ENCODE measurements at regions not wholly inside any gene's neighbourhood (a gene's known extent, or its start where the extent isn't known, plus 50 kb on each side); places are given as distances from the start of the nearest gene placed in this dataset.

DNA sequence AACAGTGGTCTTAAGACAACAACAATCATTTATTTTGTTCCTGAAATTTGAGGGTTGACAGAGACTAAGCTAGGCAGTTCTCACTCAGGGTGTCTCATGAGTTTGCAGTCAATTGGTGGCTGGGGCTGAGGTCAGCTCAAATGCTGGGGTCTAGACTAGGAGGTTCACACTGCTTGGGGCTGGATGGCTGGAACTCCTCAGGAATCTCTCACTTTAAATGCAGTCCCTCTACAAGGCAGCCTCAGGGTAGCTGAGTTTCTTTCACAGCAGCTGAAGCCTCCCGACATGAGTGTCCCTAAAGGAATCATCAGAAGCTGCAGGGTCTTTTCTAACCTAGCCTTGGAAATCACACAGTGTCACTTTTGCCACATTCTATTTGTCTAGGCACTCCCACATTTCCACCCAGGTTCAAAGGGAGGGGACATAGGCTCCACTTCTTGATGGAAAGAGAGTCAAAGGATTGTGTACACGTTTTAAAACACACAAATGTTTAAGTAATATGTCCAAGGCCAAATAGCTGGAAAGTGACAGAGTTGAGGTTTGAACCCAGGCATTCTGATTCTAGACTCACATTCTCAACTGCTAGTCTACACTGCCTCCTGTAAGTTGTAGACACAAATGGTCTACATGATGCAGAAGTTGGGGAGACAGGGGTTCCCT, 133.8 kb downstream of the ZFP36L2 start (continued):
- TF ChIP-seq, protein P1, sequence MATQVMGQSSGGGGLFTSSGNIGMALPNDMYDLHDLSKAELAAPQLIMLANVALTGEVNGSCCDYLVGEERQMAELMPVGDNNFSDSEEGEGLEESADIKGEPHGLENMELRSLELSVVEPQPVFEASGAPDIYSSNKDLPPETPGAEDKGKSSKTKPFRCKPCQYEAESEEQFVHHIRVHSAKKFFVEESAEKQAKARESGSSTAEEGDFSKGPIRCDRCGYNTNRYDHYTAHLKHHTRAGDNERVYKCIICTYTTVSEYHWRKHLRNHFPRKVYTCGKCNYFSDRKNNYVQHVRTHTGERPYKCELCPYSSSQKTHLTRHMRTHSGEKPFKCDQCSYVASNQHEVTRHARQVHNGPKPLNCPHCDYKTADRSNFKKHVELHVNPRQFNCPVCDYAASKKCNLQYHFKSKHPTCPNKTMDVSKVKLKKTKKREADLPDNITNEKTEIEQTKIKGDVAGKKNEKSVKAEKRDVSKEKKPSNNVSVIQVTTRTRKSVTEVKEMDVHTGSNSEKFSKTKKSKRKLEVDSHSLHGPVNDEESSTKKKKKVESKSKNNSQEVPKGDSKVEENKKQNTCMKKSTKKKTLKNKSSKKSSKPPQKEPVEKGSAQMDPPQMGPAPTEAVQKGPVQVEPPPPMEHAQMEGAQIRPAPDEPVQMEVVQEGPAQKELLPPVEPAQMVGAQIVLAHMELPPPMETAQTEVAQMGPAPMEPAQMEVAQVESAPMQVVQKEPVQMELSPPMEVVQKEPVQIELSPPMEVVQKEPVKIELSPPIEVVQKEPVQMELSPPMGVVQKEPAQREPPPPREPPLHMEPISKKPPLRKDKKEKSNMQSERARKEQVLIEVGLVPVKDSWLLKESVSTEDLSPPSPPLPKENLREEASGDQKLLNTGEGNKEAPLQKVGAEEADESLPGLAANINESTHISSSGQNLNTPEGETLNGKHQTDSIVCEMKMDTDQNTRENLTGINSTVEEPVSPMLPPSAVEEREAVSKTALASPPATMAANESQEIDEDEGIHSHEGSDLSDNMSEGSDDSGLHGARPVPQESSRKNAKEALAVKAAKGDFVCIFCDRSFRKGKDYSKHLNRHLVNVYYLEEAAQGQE (IDR thresholded peaks at IDR 0.05; ENCODE audit: unreplicated experiment), result no peak
- no peak for TF ChIP-seq STAT1 (IDR thresholded peaks at IDR 0.05; ENCODE audit: unreplicated experiment)
- TF ChIP-seq NANOG (IDR thresholded peaks at IDR 0.05; ENCODE audit: borderline replicate concordance), result no peak

DNA sequence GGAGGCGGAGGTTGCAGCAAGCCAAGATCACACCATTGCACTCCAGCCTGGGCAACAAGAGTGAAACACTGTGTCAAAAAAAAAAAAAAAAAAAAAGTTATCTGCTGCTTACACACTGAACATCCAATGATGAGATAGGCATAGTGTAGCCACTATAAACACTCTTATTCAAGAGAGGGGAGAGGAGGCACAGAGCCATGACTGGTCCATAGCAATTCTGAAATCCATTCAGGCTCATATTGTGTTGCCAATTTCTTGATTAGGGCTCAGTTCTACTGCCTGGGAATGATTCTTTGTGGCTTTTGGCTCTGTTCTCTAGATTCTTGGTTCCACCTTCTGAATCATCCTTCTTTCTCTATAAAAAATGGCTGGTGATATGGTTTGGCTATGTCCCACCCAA, 136.1 kb downstream of the ZFP36L2 start:
- no peak overlapping the region for H3K4me2 ChIP-seq
- no peak overlapping the region for H3K4me3 ChIP-seq
- no peaks in the 10 kb centered on the region for H3K36me3 ChIP-seq (ENCODE audit: insufficient read depth)
- no peaks in the 10 kb centered on the region for H3F3A ChIP-seq (replicated peaks; ENCODE audit: low read depth)
- ATAC-seq (no peak), DNase-seq (ENCODE audit: low spot score) (no peak)
- Mint-ChIP-seq H3K27ac (no peak overlapping the region), H3K9me3 (peaks cover 24% of the 10 kb centered on the region), H3K36me3 (ENCODE audit: low read depth) (peaks cover 6% of the 10 kb centered on the region; the same call in 2 of the 3 replicates), H3K4me3 (no peak overlapping the region), H3K4me1 (peaks cover 12% of the 10 kb centered on the region), H3K27me3 (ENCODE audit: insufficient read depth, low read depth, poor library complexity) (peaks cover 6% of the 10 kb centered on the region)
- H3K27me3 ChIP-seq (ENCODE audit: insufficient read depth), result no peaks in the 10 kb centered on the region
- 0 out of 2 replicates have a peak, but pooled peaks cover 8% of the 10 kb centered on the region for H3K9me2 ChIP-seq (ENCODE audit: insufficient read depth)
- H3K27ac ChIP-seq (ENCODE audit: low read depth), result no peak overlapping the region
- H3K79me2 ChIP-seq (replicated peaks; ENCODE audit: insufficient read depth), result no peaks in the 10 kb centered on the region
- no peaks in the 10 kb centered on the region for H4K20me1 ChIP-seq (replicated peaks; ENCODE audit: insufficient read depth)
- H3K4me1 ChIP-seq (ENCODE audit: insufficient read depth), result no peaks in the 10 kb centered on the region
- H2AFZ ChIP-seq, result no peak overlapping the region
- TF ChIP-seq STAT1 (IDR thresholded peaks at IDR 0.05; ENCODE audit: unreplicated experiment) (no peak), EZH2 (IDR thresholded peaks at IDR 0.05; ENCODE audit: low read depth, unreplicated experiment) (no peak), NANOG (IDR thresholded peaks at IDR 0.05; ENCODE audit: borderline replicate concordance) (no peak), CREB1 (CRISPR knock-in tag; IDR thresholded peaks at IDR 0.05; ENCODE audit: low read depth) (no peak), ZNF331 (CRISPR knock-in tag; IDR thresholded peaks at IDR 0.05; ENCODE audit: low read depth) (no peak), ZNF114 (CRISPR knock-in tag; IDR thresholded peaks at IDR 0.05) (no peak), POLR2AphosphoS5 (IDR thresholded peaks at IDR 0.05; ENCODE audit: low read depth) (no peak)
- TF ChIP-seq, protein P2, sequence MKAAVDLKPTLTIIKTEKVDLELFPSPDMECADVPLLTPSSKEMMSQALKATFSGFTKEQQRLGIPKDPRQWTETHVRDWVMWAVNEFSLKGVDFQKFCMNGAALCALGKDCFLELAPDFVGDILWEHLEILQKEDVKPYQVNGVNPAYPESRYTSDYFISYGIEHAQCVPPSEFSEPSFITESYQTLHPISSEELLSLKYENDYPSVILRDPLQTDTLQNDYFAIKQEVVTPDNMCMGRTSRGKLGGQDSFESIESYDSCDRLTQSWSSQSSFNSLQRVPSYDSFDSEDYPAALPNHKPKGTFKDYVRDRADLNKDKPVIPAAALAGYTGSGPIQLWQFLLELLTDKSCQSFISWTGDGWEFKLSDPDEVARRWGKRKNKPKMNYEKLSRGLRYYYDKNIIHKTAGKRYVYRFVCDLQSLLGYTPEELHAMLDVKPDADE (IDR thresholded peaks at IDR 0.05), result no peak
- TF ChIP-seq, protein P3, sequence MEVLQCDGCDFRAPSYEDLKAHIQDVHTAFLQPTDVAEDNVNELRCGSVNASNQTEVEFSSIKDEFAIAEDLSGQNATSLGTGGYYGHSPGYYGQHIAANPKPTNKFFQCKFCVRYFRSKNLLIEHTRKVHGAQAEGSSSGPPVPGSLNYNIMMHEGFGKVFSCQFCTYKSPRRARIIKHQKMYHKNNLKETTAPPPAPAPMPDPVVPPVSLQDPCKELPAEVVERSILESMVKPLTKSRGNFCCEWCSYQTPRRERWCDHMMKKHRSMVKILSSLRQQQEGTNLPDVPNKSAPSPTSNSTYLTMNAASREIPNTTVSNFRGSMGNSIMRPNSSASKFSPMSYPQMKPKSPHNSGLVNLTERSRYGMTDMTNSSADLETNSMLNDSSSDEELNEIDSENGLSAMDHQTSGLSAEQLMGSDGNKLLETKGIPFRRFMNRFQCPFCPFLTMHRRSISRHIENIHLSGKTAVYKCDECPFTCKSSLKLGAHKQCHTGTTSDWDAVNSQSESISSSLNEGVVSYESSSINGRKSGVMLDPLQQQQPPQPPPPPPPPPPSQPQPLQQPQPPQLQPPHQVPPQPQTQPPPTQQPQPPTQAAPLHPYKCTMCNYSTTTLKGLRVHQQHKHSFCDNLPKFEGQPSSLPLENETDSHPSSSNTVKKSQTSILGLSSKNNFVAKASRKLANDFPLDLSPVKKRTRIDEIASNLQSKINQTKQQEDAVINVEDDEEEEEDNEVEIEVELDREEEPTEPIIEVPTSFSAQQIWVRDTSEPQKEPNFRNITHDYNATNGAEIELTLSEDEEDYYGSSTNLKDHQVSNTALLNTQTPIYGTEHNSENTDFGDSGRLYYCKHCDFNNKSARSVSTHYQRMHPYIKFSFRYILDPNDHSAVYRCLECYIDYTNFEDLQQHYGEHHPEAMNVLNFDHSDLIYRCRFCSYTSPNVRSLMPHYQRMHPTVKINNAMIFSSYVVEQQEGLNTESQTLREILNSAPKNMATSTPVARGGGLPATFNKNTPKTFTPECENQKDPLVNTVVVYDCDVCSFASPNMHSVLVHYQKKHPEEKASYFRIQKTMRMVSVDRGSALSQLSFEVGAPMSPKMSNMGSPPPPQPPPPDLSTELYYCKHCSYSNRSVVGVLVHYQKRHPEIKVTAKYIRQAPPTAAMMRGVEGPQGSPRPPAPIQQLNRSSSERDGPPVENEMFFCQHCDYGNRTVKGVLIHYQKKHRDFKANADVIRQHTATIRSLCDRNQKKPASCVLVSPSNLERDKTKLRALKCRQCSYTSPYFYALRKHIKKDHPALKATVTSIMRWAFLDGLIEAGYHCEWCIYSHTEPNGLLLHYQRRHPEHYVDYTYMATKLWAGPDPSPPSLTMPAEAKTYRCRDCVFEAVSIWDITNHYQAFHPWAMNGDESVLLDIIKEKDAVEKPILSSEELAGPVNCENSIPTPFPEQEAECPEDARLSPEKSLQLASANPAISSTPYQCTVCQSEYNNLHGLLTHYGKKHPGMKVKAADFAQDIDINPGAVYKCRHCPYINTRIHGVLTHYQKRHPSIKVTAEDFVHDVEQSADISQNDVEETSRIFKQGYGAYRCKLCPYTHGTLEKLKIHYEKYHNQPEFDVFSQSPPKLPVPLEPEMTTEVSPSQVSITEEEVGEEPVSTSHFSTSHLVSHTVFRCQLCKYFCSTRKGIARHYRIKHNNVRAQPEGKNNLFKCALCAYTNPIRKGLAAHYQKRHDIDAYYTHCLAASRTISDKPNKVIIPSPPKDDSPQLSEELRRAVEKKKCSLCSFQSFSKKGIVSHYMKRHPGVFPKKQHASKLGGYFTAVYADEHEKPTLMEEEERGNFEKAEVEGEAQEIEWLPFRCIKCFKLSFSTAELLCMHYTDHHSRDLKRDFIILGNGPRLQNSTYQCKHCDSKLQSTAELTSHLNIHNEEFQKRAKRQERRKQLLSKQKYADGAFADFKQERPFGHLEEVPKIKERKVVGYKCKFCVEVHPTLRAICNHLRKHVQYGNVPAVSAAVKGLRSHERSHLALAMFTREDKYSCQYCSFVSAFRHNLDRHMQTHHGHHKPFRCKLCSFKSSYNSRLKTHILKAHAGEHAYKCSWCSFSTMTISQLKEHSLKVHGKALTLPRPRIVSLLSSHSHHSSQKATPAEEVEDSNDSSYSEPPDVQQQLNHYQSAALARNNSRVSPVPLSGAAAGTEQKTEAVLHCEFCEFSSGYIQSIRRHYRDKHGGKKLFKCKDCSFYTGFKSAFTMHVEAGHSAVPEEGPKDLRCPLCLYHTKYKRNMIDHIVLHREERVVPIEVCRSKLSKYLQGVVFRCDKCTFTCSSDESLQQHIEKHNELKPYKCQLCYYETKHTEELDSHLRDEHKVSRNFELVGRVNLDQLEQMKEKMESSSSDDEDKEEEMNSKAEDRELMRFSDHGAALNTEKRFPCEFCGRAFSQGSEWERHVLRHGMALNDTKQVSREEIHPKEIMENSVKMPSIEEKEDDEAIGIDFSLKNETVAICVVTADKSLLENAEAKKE (CRISPR knock-in tag; IDR thresholded peaks at IDR 0.05), result no peak
- TF ChIP-seq, protein P1 (IDR thresholded peaks at IDR 0.05; ENCODE audit: unreplicated experiment), result no peak

Data from GM23338 (cell line).